RPMI8226 (cell line): ENCODE measurements at regions not wholly inside any gene's neighbourhood (a gene's known extent, or its start where the extent isn't known, plus 50 kb on each side); places are given as distances from the start of the nearest gene placed in this dataset.

Experiments
- DNase-seq: peaks from one replicate; pipeline ENCODE4 v3.0.0-alpha.2; 2015

GRCh38 chr14:65252482-65253255 lies 150.4 kb upstream of the MAX start:
- DNase-seq: no peak

GRCh38 chr14:65255029-65255545 lies 152.8 kb upstream of the MAX start:
- DNase-seq: no peak

GRCh38 chr14:65255583-65256461 lies 153.5 kb upstream of the MAX start:
- no peak for DNase-seq

- no peak for DNase-seq
Measured at GRCh38 chr14:65256714-65257113, 154.4 kb upstream of the MAX start.

- DNase-seq: no peak
Measured at GRCh38 chr14:65257425-65257824, 155.1 kb upstream of the FUT8 start.

- no peak for DNase-seq
Measured at GRCh38 chr14:65258391-65258790, 154.1 kb upstream of the FUT8 start.

- DNase-seq: no peak
Measured at GRCh38 chr14:65259000-65259399, 153.5 kb upstream of the FUT8 start.

GRCh38 chr14:65260786-65261185 lies 151.7 kb upstream of the FUT8 start:
- DNase-seq: no peak

GRCh38 chr14:65261425-65261920 lies 151.1 kb upstream of the FUT8 start:
- no peak for DNase-seq

GRCh38 chr14:65261946-65262345 lies 150.6 kb upstream of the FUT8 start:
- DNase-seq: no peak

GRCh38 chr14:65263177-65263788 lies 149.2 kb upstream of the FUT8 start:
- no peak for DNase-seq

GRCh38 chr14:65267856-65268255 lies 144.7 kb upstream of the FUT8 start:
- DNase-seq: no peak

GRCh38 chr14:65268594-65268993 lies 143.9 kb upstream of the FUT8 start:
- no peak for DNase-seq

- DNase-seq: no peak
Measured at GRCh38 chr14:65269732-65270131, 142.8 kb upstream of the FUT8 start.

- DNase-seq: no peak
Measured at GRCh38 chr14:65277027-65277426, 135.5 kb upstream of the FUT8 start.

GRCh38 chr14:65277580-65278270 lies 134.8 kb upstream of the FUT8 start:
- no peak for DNase-seq

GRCh38 chr14:65278589-65278988 lies 133.9 kb upstream of the FUT8 start:
- no peak for DNase-seq

- DNase-seq: no peak
Measured at GRCh38 chr14:65279510-65279909, 133.0 kb upstream of the FUT8 start.

GRCh38 chr14:65279958-65280357 lies 132.6 kb upstream of the FUT8 start:
- no peak for DNase-seq

GRCh38 chr14:65280653-65281052 lies 131.9 kb upstream of the FUT8 start:
- no peak for DNase-seq

GRCh38 chr14:65281991-65282895 lies 130.3 kb upstream of the FUT8 start:
- peak; percentile 32 for DNase-seq

- peak; percentile 40 for DNase-seq
Measured at GRCh38 chr14:65282896-65283253, 129.7 kb upstream of the FUT8 start.
